ENCODE measurements at regions not wholly inside any gene's neighbourhood (a gene's known extent, or its start where the extent isn't known, plus 50 kb on each side); places are given as distances from the start of the nearest gene placed in this dataset.

DNA sequence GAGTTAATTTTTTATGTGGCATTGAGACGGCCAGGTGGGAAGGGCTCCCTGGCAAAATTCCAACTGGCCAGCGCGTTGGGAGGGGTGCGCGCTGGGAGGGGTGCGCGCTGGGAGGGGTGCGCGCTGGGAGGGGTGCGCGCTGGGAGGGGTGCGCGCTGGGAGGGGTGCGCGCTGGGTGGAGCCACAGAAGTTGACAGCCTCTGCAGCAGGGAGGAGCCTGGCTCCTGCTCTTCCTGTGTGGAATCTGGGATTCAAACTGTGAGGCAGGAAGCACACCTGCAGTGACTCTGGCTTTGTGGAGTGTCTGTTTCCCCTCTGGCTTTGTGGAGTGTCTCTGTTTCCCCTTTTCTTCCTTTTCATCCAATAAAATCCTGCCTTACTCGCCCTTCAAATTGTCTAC is 147.9 kb upstream of the CBLN2 start:
- no peak for DNase-seq
- Mint-ChIP-seq H3K36me3 (ENCODE audit: unreplicated experiment) (no peaks in the 10 kb centered on the region), H3K4me3 (ENCODE audit: unreplicated experiment) (peak overlapping the region; percentile 32), H3K9me3 (ENCODE audit: unreplicated experiment) (peaks cover 1% of the 10 kb centered on the region), H3K4me1 (ENCODE audit: low read depth, unreplicated experiment) (peaks cover 8% of the 10 kb centered on the region), H3K27me3 (ENCODE audit: unreplicated experiment) (peaks cover under 1% of the 10 kb centered on the region), H3K27ac (ENCODE audit: unreplicated experiment) (no peak overlapping the region)
- TF ChIP-seq, protein P1, sequence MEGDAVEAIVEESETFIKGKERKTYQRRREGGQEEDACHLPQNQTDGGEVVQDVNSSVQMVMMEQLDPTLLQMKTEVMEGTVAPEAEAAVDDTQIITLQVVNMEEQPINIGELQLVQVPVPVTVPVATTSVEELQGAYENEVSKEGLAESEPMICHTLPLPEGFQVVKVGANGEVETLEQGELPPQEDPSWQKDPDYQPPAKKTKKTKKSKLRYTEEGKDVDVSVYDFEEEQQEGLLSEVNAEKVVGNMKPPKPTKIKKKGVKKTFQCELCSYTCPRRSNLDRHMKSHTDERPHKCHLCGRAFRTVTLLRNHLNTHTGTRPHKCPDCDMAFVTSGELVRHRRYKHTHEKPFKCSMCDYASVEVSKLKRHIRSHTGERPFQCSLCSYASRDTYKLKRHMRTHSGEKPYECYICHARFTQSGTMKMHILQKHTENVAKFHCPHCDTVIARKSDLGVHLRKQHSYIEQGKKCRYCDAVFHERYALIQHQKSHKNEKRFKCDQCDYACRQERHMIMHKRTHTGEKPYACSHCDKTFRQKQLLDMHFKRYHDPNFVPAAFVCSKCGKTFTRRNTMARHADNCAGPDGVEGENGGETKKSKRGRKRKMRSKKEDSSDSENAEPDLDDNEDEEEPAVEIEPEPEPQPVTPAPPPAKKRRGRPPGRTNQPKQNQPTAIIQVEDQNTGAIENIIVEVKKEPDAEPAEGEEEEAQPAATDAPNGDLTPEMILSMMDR (IDR thresholded peaks at IDR 0.05; ENCODE audit: partially characterized antibody, unreplicated experiment), result no peak

DNA sequence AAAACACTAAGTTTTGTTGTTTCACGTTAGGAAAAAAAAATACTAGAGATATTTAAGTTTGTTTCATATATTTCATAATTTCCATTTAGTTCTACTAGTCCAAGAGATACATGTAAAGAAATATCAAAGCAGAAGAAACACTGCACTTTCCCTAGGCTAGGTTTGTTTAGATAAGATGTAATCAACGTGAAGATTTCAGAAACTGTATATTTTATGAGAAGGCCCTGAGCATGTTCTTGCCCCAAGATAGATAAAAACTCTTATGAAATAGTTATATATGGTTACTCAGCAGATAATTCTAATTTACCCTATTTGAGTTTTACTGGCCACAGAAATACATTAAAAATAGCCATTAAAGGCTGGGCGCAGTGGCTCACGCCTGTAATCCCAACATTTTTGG is 143.6 kb upstream of the CBLN2 start:
- H3K9me3 Mint-ChIP-seq (ENCODE audit: unreplicated experiment), result no peaks in the 10 kb centered on the region
- H3K27ac Mint-ChIP-seq (ENCODE audit: unreplicated experiment), result no peak overlapping the region
- no peaks in the 10 kb centered on the region for H3K36me3 Mint-ChIP-seq (ENCODE audit: unreplicated experiment)
- no peak overlapping the region for H3K4me3 Mint-ChIP-seq (ENCODE audit: unreplicated experiment)
- DNase-seq, result no peak
- no peaks in the 10 kb centered on the region for H3K27me3 Mint-ChIP-seq (ENCODE audit: unreplicated experiment)
- peaks cover 8% of the 10 kb centered on the region for H3K4me1 Mint-ChIP-seq (ENCODE audit: low read depth, unreplicated experiment)
- TF ChIP-seq, protein P1 (IDR thresholded peaks at IDR 0.05; ENCODE audit: partially characterized antibody, unreplicated experiment), result no peak

DNA sequence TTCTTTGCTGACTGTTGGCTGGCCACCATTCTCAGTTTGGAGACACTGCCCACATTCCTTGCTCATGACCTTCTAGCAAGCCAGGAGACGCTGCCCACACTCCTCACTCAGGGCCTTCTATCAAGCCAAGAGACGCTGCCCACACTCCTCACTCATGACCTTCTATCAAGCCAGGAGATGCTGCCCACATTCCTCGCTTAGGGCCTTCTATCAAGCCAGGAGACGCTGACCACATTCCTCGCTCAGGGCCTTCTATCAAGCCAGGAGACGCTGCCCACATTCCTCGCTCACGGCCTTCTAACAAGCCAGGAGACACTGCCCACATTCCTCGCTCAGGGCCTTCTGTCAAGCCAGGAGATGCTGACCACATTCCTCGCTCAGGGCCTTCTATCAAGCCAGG is 131.3 kb upstream of the CBLN2 start:
- peaks cover 5% of the 10 kb centered on the region for H3K27me3 Mint-ChIP-seq (ENCODE audit: unreplicated experiment)
- TF ChIP-seq, protein P1 (IDR thresholded peaks at IDR 0.05; ENCODE audit: partially characterized antibody, unreplicated experiment), result no peak
- H3K27ac Mint-ChIP-seq (ENCODE audit: unreplicated experiment), result peak overlapping the region; percentile 20
- H3K36me3 Mint-ChIP-seq (ENCODE audit: unreplicated experiment), result no peaks in the 10 kb centered on the region
- H3K4me1 Mint-ChIP-seq (ENCODE audit: low read depth, unreplicated experiment), result peaks cover 29% of the 10 kb centered on the region
- H3K4me3 Mint-ChIP-seq (ENCODE audit: unreplicated experiment), result no peak overlapping the region
- no peak for DNase-seq
- H3K9me3 Mint-ChIP-seq (ENCODE audit: unreplicated experiment), result peaks cover 9% of the 10 kb centered on the region

DNA sequence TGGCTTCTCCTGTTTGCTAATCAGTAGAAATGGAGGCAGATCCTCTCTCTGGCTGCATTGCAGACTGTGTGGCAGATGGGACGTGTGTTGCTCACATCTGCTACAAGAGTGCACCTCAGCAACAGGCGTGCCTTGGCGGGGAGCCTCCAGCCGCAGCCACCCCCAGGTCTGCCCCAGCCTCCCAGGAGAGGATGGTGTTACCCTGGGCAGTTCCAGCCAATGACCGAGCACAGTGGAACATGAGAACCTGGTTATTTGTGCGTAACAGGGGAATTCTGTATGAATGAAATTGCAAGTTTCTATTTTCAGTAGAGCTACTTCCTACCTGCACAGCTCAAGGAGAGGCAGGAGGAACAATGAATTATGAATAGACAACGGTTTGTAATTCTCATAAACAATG is 130.6 kb upstream of the CBLN2 start:
- peaks cover 5% of the 10 kb centered on the region for H3K27me3 Mint-ChIP-seq (ENCODE audit: unreplicated experiment)
- peaks cover 29% of the 10 kb centered on the region for H3K4me1 Mint-ChIP-seq (ENCODE audit: low read depth, unreplicated experiment)
- TF ChIP-seq, protein P1 (IDR thresholded peaks at IDR 0.05; ENCODE audit: partially characterized antibody, unreplicated experiment), result no peak
- H3K36me3 Mint-ChIP-seq (ENCODE audit: unreplicated experiment), result no peaks in the 10 kb centered on the region
- peaks cover 9% of the 10 kb centered on the region for H3K9me3 Mint-ChIP-seq (ENCODE audit: unreplicated experiment)
- peak; percentile 80 for DNase-seq
- H3K27ac Mint-ChIP-seq (ENCODE audit: unreplicated experiment), result peak overlapping the region; percentile 80
- H3K4me3 Mint-ChIP-seq (ENCODE audit: unreplicated experiment), result peak overlapping the region; percentile 50

DNA sequence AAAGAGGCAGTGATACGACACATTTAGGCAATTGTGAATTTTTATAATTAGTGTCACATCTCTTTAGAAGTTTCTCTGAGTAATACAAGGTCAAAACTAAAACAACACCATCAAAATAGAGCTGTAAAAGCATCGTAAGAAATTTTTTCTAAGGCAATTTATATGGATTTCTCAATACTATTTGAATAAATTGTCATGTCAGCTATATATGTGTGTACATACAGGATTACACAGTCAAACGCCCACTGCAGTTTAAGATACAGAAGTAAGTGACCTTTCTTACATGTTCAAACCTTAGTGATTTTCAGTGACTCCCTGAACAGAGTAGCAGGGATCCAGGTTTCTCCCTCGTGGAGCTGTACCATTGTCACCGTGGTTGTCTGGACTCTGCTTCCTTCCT is 129.1 kb upstream of the CBLN2 start:
- no peak for DNase-seq
- TF ChIP-seq, protein P1 (IDR thresholded peaks at IDR 0.05; ENCODE audit: partially characterized antibody, unreplicated experiment), result no peak
- peaks cover 9% of the 10 kb centered on the region for H3K9me3 Mint-ChIP-seq (ENCODE audit: unreplicated experiment)
- no peak overlapping the region for H3K4me3 Mint-ChIP-seq (ENCODE audit: unreplicated experiment)
- peaks cover 5% of the 10 kb centered on the region for H3K27me3 Mint-ChIP-seq (ENCODE audit: unreplicated experiment)
- peak overlapping the region; percentile 87 for H3K27ac Mint-ChIP-seq (ENCODE audit: unreplicated experiment)
- H3K36me3 Mint-ChIP-seq (ENCODE audit: unreplicated experiment), result no peaks in the 10 kb centered on the region
- peaks cover 29% of the 10 kb centered on the region for H3K4me1 Mint-ChIP-seq (ENCODE audit: low read depth, unreplicated experiment)
